ENCODE measurements at regions not wholly inside any gene's neighbourhood (a gene's known extent, or its start where the extent isn't known, plus 50 kb on each side); places are given as distances from the start of the nearest gene placed in this dataset.

- TF ChIP-seq, protein P1, sequence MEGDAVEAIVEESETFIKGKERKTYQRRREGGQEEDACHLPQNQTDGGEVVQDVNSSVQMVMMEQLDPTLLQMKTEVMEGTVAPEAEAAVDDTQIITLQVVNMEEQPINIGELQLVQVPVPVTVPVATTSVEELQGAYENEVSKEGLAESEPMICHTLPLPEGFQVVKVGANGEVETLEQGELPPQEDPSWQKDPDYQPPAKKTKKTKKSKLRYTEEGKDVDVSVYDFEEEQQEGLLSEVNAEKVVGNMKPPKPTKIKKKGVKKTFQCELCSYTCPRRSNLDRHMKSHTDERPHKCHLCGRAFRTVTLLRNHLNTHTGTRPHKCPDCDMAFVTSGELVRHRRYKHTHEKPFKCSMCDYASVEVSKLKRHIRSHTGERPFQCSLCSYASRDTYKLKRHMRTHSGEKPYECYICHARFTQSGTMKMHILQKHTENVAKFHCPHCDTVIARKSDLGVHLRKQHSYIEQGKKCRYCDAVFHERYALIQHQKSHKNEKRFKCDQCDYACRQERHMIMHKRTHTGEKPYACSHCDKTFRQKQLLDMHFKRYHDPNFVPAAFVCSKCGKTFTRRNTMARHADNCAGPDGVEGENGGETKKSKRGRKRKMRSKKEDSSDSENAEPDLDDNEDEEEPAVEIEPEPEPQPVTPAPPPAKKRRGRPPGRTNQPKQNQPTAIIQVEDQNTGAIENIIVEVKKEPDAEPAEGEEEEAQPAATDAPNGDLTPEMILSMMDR (IDR thresholded peaks at IDR 0.05) = no peak
- ATAC-seq (no peak), DNase-seq (no peak)
- Histone ChIP-seq H3K36me3 (ENCODE audit: low read depth) (no peaks in the 10 kb centered on the region), H3K9me3 (peaks cover 11% of the 10 kb centered on the region), H3K4me3 (no peak overlapping the region), H3K4me1 (ENCODE audit: low read depth) (no peaks in the 10 kb centered on the region)
- intact Hi-C loops (cut with DNase I, micrococcal nuclease) = no loop called here
These were observed 264.7 kb upstream of the PPP2R2D start for GRCh38 chr10:131636116-131636515.

GRCh38 chr10:131636841-131637724 is 263.7 kb upstream of the PPP2R2D start:
- no peak for DNase-seq
- Histone ChIP-seq H3K36me3 (ENCODE audit: low read depth) (no peaks in the 10 kb centered on the region), H3K4me3 (no peak overlapping the region), H3K9me3 (peaks cover 11% of the 10 kb centered on the region), H3K4me1 (ENCODE audit: low read depth) (no peaks in the 10 kb centered on the region)
- no peak for ATAC-seq
- TF ChIP-seq, protein P1 (IDR thresholded peaks at IDR 0.05) = no peak
- intact Hi-C loops (cut with DNase I, micrococcal nuclease) = no loop called here

GRCh38 chr10:131638049-131638879 is 262.5 kb upstream of the PPP2R2D start:
- ATAC-seq = no peak
- Histone ChIP-seq H3K36me3 (ENCODE audit: low read depth) (no peaks in the 10 kb centered on the region), H3K4me3 (no peak overlapping the region), H3K4me1 (ENCODE audit: low read depth) (no peaks in the 10 kb centered on the region), H3K9me3 (peaks cover 11% of the 10 kb centered on the region)
- TF ChIP-seq, protein P1 (IDR thresholded peaks at IDR 0.05) = no peak
- DNase-seq = no peak
- intact Hi-C loops (cut with DNase I, micrococcal nuclease) = no loop called here

- Histone ChIP-seq H3K4me1 (ENCODE audit: low read depth) (no peaks in the 10 kb centered on the region), H3K9me3 (peaks cover 8% of the 10 kb centered on the region), H3K36me3 (ENCODE audit: low read depth) (no peaks in the 10 kb centered on the region), H3K4me3 (no peak overlapping the region)
- intact Hi-C loops (cut with DNase I, micrococcal nuclease) = no loop called here
- ATAC-seq (no peak), DNase-seq (no peak)
- TF ChIP-seq, protein P1 (IDR thresholded peaks at IDR 0.05) = no peak
These were observed 261.9 kb upstream of the PPP2R2D start for GRCh38 chr10:131638880-131639278.

GRCh38 chr10:131640045-131640644 is 260.7 kb upstream of the PPP2R2D start:
- DNase-seq (no peak), ATAC-seq (no peak)
- no peaks in the 10 kb centered on the region for H3K36me3 ChIP-seq (ENCODE audit: low read depth)
- TF ChIP-seq, protein P1 (IDR thresholded peaks at IDR 0.05) = no peak
- H3K9me3 ChIP-seq = peaks cover 6% of the 10 kb centered on the region
- intact Hi-C loops (cut with DNase I, micrococcal nuclease) = no loop called here
- no peaks in the 10 kb centered on the region for H3K4me1 ChIP-seq (ENCODE audit: low read depth)
- no peak overlapping the region for H3K4me3 ChIP-seq

All from mucosa of descending colon (tissue), 3 donors.